ENCODE measurements at regions not wholly inside any gene's neighbourhood (a gene's known extent, or its start where the extent isn't known, plus 50 kb on each side); places are given as distances from the start of the nearest gene placed in this dataset.

- ChIA-PET CTCF (no interaction called here), POLR2A (ENCODE audit: unreplicated experiment) (no interaction called here)
- Histone ChIP-seq H3K9me2 (replicated peaks; ENCODE audit: low read length) (no peaks in the 10 kb centered on the region), H3K27ac (ENCODE audit: low read length) (no peak overlapping the region), H3F3A (ENCODE audit: low read length, unreplicated experiment) (no peaks in the 10 kb centered on the region), H4K20me1 (ENCODE audit: low read length) (no peaks in the 10 kb centered on the region), H3K9ac (ENCODE audit: low read length) (no peak overlapping the region), H3K9me3 (ENCODE audit: low read length) (no peaks in the 10 kb centered on the region), H3K79me2 (ENCODE audit: low read length) (no peaks in the 10 kb centered on the region), H3K4me3 (ENCODE audit: low read length) (no peak overlapping the region), H3K4me1 (ENCODE audit: insufficient read depth, low read length) (peaks cover 23% of the 10 kb centered on the region), H3K27me3 (ENCODE audit: low read length) (no peaks in the 10 kb centered on the region), H3K36me3 (ENCODE audit: low read depth, low read length) (no peaks in the 10 kb centered on the region), H3K4me2 (ENCODE audit: low read length) (no peak overlapping the region), H2AFZ (ENCODE audit: low read length) (no peak overlapping the region)
- TF ChIP-seq, protein P1, sequence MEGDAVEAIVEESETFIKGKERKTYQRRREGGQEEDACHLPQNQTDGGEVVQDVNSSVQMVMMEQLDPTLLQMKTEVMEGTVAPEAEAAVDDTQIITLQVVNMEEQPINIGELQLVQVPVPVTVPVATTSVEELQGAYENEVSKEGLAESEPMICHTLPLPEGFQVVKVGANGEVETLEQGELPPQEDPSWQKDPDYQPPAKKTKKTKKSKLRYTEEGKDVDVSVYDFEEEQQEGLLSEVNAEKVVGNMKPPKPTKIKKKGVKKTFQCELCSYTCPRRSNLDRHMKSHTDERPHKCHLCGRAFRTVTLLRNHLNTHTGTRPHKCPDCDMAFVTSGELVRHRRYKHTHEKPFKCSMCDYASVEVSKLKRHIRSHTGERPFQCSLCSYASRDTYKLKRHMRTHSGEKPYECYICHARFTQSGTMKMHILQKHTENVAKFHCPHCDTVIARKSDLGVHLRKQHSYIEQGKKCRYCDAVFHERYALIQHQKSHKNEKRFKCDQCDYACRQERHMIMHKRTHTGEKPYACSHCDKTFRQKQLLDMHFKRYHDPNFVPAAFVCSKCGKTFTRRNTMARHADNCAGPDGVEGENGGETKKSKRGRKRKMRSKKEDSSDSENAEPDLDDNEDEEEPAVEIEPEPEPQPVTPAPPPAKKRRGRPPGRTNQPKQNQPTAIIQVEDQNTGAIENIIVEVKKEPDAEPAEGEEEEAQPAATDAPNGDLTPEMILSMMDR (conservative IDR thresholded peaks at IDR 0.05; ENCODE audit: low read depth, low read length), result no peak
- no peak for TF ChIP-seq EZH2 (IDR thresholded peaks at IDR 0.05; ENCODE audit: low read length, unreplicated experiment)
- TF ChIP-seq EZH2phosphoT487 (IDR thresholded peaks at IDR 0.05; ENCODE audit: borderline replicate concordance, low read length), result no peak
- no TSS peak for BruUV-seq (replicated peaks)
- intact Hi-C loops (cut with micrococcal nuclease), result no loop called here
- ATAC-seq, result no peak
- no peak for DNase-seq
These were observed 59.8 kb upstream of the GNG12 start for GRCh38 chr1:67893126-67893495.

DNA sequence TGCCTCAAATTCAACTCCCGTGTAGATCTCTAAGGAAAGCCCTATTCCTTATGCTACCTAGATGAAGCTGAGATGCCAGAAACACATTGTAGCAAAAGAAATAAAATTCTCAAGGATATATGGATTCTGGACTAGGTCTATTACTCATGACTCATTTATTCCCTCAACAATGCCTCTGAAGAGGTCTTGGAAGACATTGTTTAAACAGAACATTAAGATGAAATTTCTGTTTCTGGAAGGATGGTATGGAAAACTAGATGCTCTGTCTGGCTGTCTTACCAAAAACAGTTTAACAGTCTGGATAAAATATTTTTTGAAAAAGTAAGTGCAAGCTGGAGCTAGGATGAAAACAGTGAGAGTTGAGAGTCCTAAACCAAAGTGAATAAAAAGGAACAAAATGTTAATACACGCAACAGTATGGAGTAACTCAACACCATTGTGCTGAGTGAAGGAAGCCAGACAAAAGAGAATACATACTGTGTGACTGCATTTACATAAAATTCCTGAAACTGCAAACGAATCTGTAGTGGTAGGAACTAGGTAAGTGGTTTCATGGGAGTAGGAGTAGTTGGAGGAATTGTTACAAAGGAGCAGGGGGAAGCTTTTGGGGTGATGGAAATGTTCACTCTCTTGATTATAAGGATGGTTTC lies 59.3 kb upstream of the GNG12 start:
- Histone ChIP-seq H3K36me3 (ENCODE audit: low read depth, low read length) (no peaks in the 10 kb centered on the region), H3K27ac (ENCODE audit: low read length) (no peak overlapping the region), H4K20me1 (ENCODE audit: low read length) (no peaks in the 10 kb centered on the region), H3K4me3 (ENCODE audit: low read length) (no peak overlapping the region), H3K9me2 (replicated peaks; ENCODE audit: low read length) (no peaks in the 10 kb centered on the region), H3K4me1 (ENCODE audit: insufficient read depth, low read length) (peaks cover 23% of the 10 kb centered on the region), H2AFZ (ENCODE audit: low read length) (no peak overlapping the region), H3K9me3 (ENCODE audit: low read length) (no peaks in the 10 kb centered on the region), H3K9ac (ENCODE audit: low read length) (no peak overlapping the region), H3K27me3 (ENCODE audit: low read length) (no peaks in the 10 kb centered on the region), H3K4me2 (ENCODE audit: low read length) (no peak overlapping the region), H3K79me2 (ENCODE audit: low read length) (no peaks in the 10 kb centered on the region), H3F3A (ENCODE audit: low read length, unreplicated experiment) (no peaks in the 10 kb centered on the region)
- intact Hi-C loops (cut with micrococcal nuclease), result no loop called here
- TF ChIP-seq, protein P1 (conservative IDR thresholded peaks at IDR 0.05; ENCODE audit: low read depth, low read length), result no peak
- TF ChIP-seq EZH2phosphoT487 (IDR thresholded peaks at IDR 0.05; ENCODE audit: borderline replicate concordance, low read length), result no peak
- no peak for TF ChIP-seq EZH2 (IDR thresholded peaks at IDR 0.05; ENCODE audit: low read length, unreplicated experiment)
- CTCF ChIA-PET, result no interaction called here
- DNase-seq (no peak), ATAC-seq (no peak)
- no TSS peak for BruUV-seq (replicated peaks)
- POLR2A ChIA-PET (ENCODE audit: unreplicated experiment), result no interaction called here

DNA sequence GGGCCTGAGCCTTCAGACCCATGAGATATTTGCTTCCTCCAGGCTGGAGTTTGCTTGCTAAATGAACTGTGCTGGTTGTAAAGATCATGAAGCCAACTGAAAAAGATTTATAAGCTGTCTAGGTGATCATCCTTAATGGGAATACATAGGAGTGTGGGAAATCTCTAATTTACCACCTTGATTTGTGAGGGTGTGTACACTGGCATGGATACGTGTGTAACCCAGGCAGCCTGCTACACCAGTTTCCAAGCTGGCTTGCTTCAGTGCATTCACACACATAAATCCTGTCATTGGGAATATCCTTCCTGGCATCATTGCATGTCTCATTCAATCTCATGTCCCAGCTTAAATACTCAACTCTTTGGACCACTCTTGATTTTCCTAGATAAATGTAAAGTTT lies 57.6 kb upstream of the GNG12 start:
- DNase-seq (no peak), ATAC-seq (no peak)
- Histone ChIP-seq H4K20me1 (ENCODE audit: low read length) (no peaks in the 10 kb centered on the region), H3F3A (ENCODE audit: low read length, unreplicated experiment) (no peaks in the 10 kb centered on the region), H3K79me2 (ENCODE audit: low read length) (no peaks in the 10 kb centered on the region), H3K4me1 (ENCODE audit: insufficient read depth, low read length) (peaks cover 23% of the 10 kb centered on the region), H3K4me3 (ENCODE audit: low read length) (no peak overlapping the region), H3K9me3 (ENCODE audit: low read length) (no peaks in the 10 kb centered on the region), H3K9me2 (replicated peaks; ENCODE audit: low read length) (no peaks in the 10 kb centered on the region), H2AFZ (ENCODE audit: low read length) (no peak overlapping the region), H3K36me3 (ENCODE audit: low read depth, low read length) (no peaks in the 10 kb centered on the region), H3K9ac (ENCODE audit: low read length) (no peak overlapping the region), H3K27me3 (ENCODE audit: low read length) (no peaks in the 10 kb centered on the region), H3K4me2 (ENCODE audit: low read length) (no peak overlapping the region), H3K27ac (ENCODE audit: low read length) (peak overlapping the region; percentile 40; the same call in 1 of the 2 replicates)
- BruUV-seq (replicated peaks), result no TSS peak
- POLR2A ChIA-PET (ENCODE audit: unreplicated experiment), result no interaction called here
- CTCF ChIA-PET, result no interaction called here
- TF ChIP-seq EZH2 (IDR thresholded peaks at IDR 0.05; ENCODE audit: low read length, unreplicated experiment) (no peak), EZH2phosphoT487 (IDR thresholded peaks at IDR 0.05; ENCODE audit: borderline replicate concordance, low read length) (no peak)
- TF ChIP-seq, protein P1 (conservative IDR thresholded peaks at IDR 0.05; ENCODE audit: low read depth, low read length), result no peak
- intact Hi-C loops (cut with micrococcal nuclease), result no loop called here

All from PC-3 (cell line).